IMR-90 (cell line): ENCODE measurements at regions not wholly inside any gene's neighbourhood (a gene's known extent, or its start where the extent isn't known, plus 50 kb on each side); places are given as distances from the start of the nearest gene placed in this dataset.
A peak's percentile ranks its signal among the peaks of the same experiment; 100 is the strongest.

Experiments
- ATAC-seq: fragments of 200-7000 bp; cut with Tn5 transposase; 2 replicates; pipeline ENCODE4 v1.9.1; 2020; ENCODE audit warnings: low read depth, mild to moderate bottlenecking, moderate library complexity
- BruUV-seq: library from RNA; stranded (reverse); fragments of 400-500 nt; replicated peaks from 2 replicates; lab custom pipeline; 2021; lab: Mats Ljungman, UMichigan
- CTCF ChIA-PET: fragments of 300-600 bp; formaldehyde crosslinking; extraction: SDS; loops from one replicate; lab custom pipeline; 2021; ENCODE audit warnings: antibody characterized with exemption; lab: Yijun Ruan, JAX
- POLR2A ChIA-PET: fragments of 300-600 bp; sonication (Branson Sonifier 250); formaldehyde crosslinking; loops from one replicate; lab custom pipeline; 2022; ENCODE audit warnings: antibody characterized with exemption; ENCODE audit not compliant: unreplicated experiment; lab: Charles Lee
- DNase-seq: peaks from one replicate; pipeline ENCODE4 v3.0.0; 2013
- H2AFZ ChIP-seq: replicated peaks from 2 replicates; pipeline ENCODE3; 2013; ENCODE audit warnings: low read length, mild to moderate bottlenecking; ENCODE audit not compliant: poor library complexity
- H2AK5ac ChIP-seq: 2 replicates; pipeline ENCODE4 v1.6.1; 2013; ENCODE audit warnings: low read depth, low read length, inconsistent platforms
- H2AK9ac ChIP-seq: replicated peaks from 2 replicates; pipeline ENCODE3; 2013; ENCODE audit warnings: mild to moderate bottlenecking, low read depth, low read length, moderate library complexity; ENCODE audit not compliant: poor library complexity
- H2BK120ac ChIP-seq: 2 replicates; pipeline ENCODE4 v1.6.1; 2013; ENCODE audit warnings: low read depth, low read length, inconsistent platforms
- H2BK15ac ChIP-seq: 3 replicates; pipeline ENCODE4 v1.6.1; 2013; ENCODE audit warnings: low read depth, low read length, inconsistent platforms
- H2BK20ac ChIP-seq: 2 replicates; pipeline ENCODE4 v1.6.1; 2013; ENCODE audit warnings: low read depth, mild to moderate bottlenecking, inconsistent platforms, low read length, moderate library complexity
- H2BK5ac ChIP-seq: 2 replicates; pipeline ENCODE4 v1.6.1; 2013; ENCODE audit warnings: mild to moderate bottlenecking, low read depth, low read length, inconsistent platforms; ENCODE audit not compliant: poor library complexity, severe bottlenecking
- H3K14ac ChIP-seq: replicated peaks from 2 replicates; pipeline ENCODE4 v1.6.1; 2013; ENCODE audit warnings: low read depth, low read length, inconsistent platforms
- H3K18ac ChIP-seq: 2 replicates; pipeline ENCODE4 v1.6.1; 2013; ENCODE audit warnings: low read depth, low read length, control low read depth
- H3K23ac ChIP-seq: 2 replicates; pipeline ENCODE4 v1.6.1; 2013; ENCODE audit warnings: low read depth, low read length, inconsistent platforms
- H3K27ac ChIP-seq: 2 replicates; pipeline ENCODE4 v1.5.1; 2013; ENCODE audit warnings: mild to moderate bottlenecking, control low read depth, low read length; ENCODE audit not compliant: insufficient read depth
- H3K27me3 ChIP-seq: 2 replicates; pipeline ENCODE4 v1.6.1; 2013; ENCODE audit warnings: low read length; ENCODE audit not compliant: control insufficient read depth, insufficient read depth
- H3K36me3 ChIP-seq: 2 replicates; pipeline ENCODE4 v1.6.1; 2013; ENCODE audit warnings: low read length, mixed read lengths; ENCODE audit not compliant: control insufficient read depth, insufficient read depth
- H3K4ac ChIP-seq: 2 replicates; pipeline ENCODE4 v1.6.1; 2013; ENCODE audit warnings: low read depth, low read length, inconsistent platforms
- H3K4me1 ChIP-seq: 2 replicates; pipeline ENCODE4 v1.6.1; 2013; ENCODE audit warnings: low read length, mixed read lengths; ENCODE audit not compliant: control insufficient read depth, insufficient read depth
- H3K4me2 ChIP-seq: 2 replicates; pipeline ENCODE4 v1.6.1; 2013; ENCODE audit warnings: low read depth, mild to moderate bottlenecking, control low read depth, low read length, moderate library complexity
- H3K4me3 ChIP-seq: 2 replicates; pipeline ENCODE4 v1.5.1; 2013; ENCODE audit warnings: low read depth, mild to moderate bottlenecking, control low read depth, low read length, moderate library complexity; ENCODE audit not compliant: insufficient read depth
- H3K56ac ChIP-seq: 2 replicates; pipeline ENCODE4 v1.6.1; 2013; ENCODE audit warnings: low read length, inconsistent platforms; ENCODE audit not compliant: insufficient read depth; ENCODE audit errors: extremely low read depth
- H3K79me1 ChIP-seq, 2 experiments: 2 replicates each; pipeline ENCODE4 v1.6.1; 2013; ENCODE audit warnings: low read length in 2 of 2, inconsistent platforms in 1 of 2, low read depth in 1 of 2
- H3K9ac ChIP-seq: 2 replicates; pipeline ENCODE4 v1.6.1; 2013; ENCODE audit warnings: low read depth, low read length, control low read depth
- H3K9me1 ChIP-seq: 2 replicates; pipeline ENCODE4 v1.6.1; 2013; ENCODE audit warnings: low read length, inconsistent platforms; ENCODE audit not compliant: insufficient read depth
- H3K9me3 ChIP-seq: 2 replicates; pipeline ENCODE4 v1.6.1; 2013; ENCODE audit warnings: low read length; ENCODE audit not compliant: control insufficient read depth, insufficient read depth
- H4K20me1 ChIP-seq: 2 replicates; pipeline ENCODE4 v1.6.1; 2013; ENCODE audit warnings: low read length, inconsistent platforms; ENCODE audit not compliant: insufficient read depth
- H4K5ac ChIP-seq: 2 replicates; pipeline ENCODE4 v1.6.1; 2013; ENCODE audit warnings: mild to moderate bottlenecking, low read depth, low read length, control low read depth
- H4K8ac ChIP-seq, 2 experiments: 2 replicates each; pipeline ENCODE4 v1.6.1; 2013; ENCODE audit warnings: low read depth in 2 of 2, low read length in 2 of 2, control low read depth in 1 of 2, inconsistent platforms in 1 of 2
- H4K91ac ChIP-seq: 2 replicates; pipeline ENCODE4 v1.6.1; 2013; ENCODE audit warnings: low read depth, low read length, inconsistent platforms; ENCODE audit not compliant: insufficient read depth
- BHLHE40 ChIP-seq: fragments of 150-350 bp; IDR thresholded peaks from 2 replicates; pipeline ENCODE4 v1.6.1; 2016; ENCODE audit warnings: mild to moderate bottlenecking, low read depth, low read length
- CEBPB ChIP-seq: IDR thresholded peaks from 2 replicates; pipeline ENCODE4 v1.6.1; 2012; ENCODE audit warnings: low read depth, low read length, improper control_type of control experiment
- CHD1 ChIP-seq: IDR thresholded peaks from 2 replicates; pipeline ENCODE4 v1.6.1; 2012; ENCODE audit warnings: low read depth, low read length, improper control_type of control experiment
- CTCF ChIP-seq: conservative IDR thresholded peaks from 2 replicates; pipeline ENCODE4 v1.5.1; 2012; ENCODE audit warnings: mild to moderate bottlenecking, low read depth, low read length, improper control_type of control experiment
- FOS ChIP-seq: fragments of 150-350 bp; IDR thresholded peaks from 2 replicates; pipeline ENCODE4 v1.6.1; 2016; ENCODE audit warnings: low read depth, low read length
- MXI1 ChIP-seq: IDR thresholded peaks from 2 replicates; pipeline ENCODE4 v1.6.1; 2012; ENCODE audit warnings: low read depth, mild to moderate bottlenecking, low read length, moderate library complexity, borderline replicate concordance
- RCOR1 ChIP-seq: IDR thresholded peaks from 2 replicates; pipeline ENCODE4 v1.6.1; 2012; ENCODE audit warnings: mild to moderate bottlenecking, low read length, improper control_type of control experiment; ENCODE audit not compliant: insufficient replicate concordance
- RFX5 ChIP-seq: IDR thresholded peaks from 2 replicates; pipeline ENCODE4 v1.8.0; 2012; ENCODE audit warnings: low read depth, mild to moderate bottlenecking, low read length, moderate library complexity
- SMC3 ChIP-seq: fragments of 150-350 bp; IDR thresholded peaks from 2 replicates; pipeline ENCODE4 v1.6.1; 2016; ENCODE audit warnings: low read depth, mild to moderate bottlenecking, antibody characterized with exemption, low read length, moderate library complexity
- USF2 ChIP-seq: fragments of 150-350 bp; IDR thresholded peaks from 2 replicates; pipeline ENCODE4 v1.6.1; 2017; ENCODE audit warnings: mild to moderate bottlenecking, antibody characterized with exemption, low read length, low read depth
- WGBS, 2 experiments: methylation state at CpG; one replicate each; pipeline versions ENCODE4 v1.1.5 to v1.1.7; 2013; ENCODE audit warnings: missing lambda C conversion rate in 2 of 2; ENCODE audit not compliant: insufficient read length in 1 of 2; ENCODE audit errors: extremely low coverage in 2 of 2; 5-methylcytosine and 5-hydroxymethylcytosine counted together
- dilution Hi-C: fragments of 300-500 bp; cut with HindIII; formaldehyde crosslinking; loops from one replicate; pipeline ENCODE4 v1.14.3; 2018; ENCODE audit warnings: low sequenced_read_pairs; ENCODE audit not compliant: unreplicated experiment
- in situ Hi-C: fragments of 300-500 bp; cut with MboI; formaldehyde crosslinking; loops from 3 replicates; pipeline ENCODE4 v1.14.3; 2019; ENCODE audit warnings: low sequenced_read_pairs, inconsistent platforms, mixed read lengths
- intact Hi-C: fragments of 100-400 bp; cut with micrococcal nuclease; formaldehyde crosslinking; loops from 2 replicates; pipeline ENCODE4 v1.10.0; 2022

- H3K9me1 ChIP-seq, result peaks cover 13% of the 10 kb centered on the region
- peak overlapping the region; percentile 40; the same call in 1 of the 2 replicates for H3K23ac ChIP-seq
- H2AK9ac ChIP-seq, result no peak overlapping the region
- H2AK5ac ChIP-seq, result peak overlapping the region; percentile 80; the same call in 1 of the 2 replicates
- H4K91ac ChIP-seq, result peak overlapping the region; percentile 27; the same call in 1 of the 2 replicates
- ChIA-PET CTCF (no interaction called here), POLR2A (no interaction called here)
- peak overlapping the region; percentile 62 for H2BK20ac ChIP-seq
- H3K14ac ChIP-seq, result peak overlapping the region; percentile 50
- BruUV-seq, result no TSS peak
- H3K4me3 ChIP-seq, result no peak overlapping the region
- intact Hi-C loops (no loop called here), in situ Hi-C loops (no loop called here), dilution Hi-C loops (no loop called here)
- H4K5ac ChIP-seq, result no peak overlapping the region
- no peak for ATAC-seq
- no peak overlapping the region for H3K9ac ChIP-seq
- TF ChIP-seq CTCF, result no peak
- no peak for TF ChIP-seq RFX5
- TF ChIP-seq CEBPB, result no peak
- TF ChIP-seq MXI1, result no peak
- no peak for TF ChIP-seq BHLHE40
- no peak for TF ChIP-seq FOS
- TF ChIP-seq CHD1, result no peak
- no peak for TF ChIP-seq USF2
- TF ChIP-seq SMC3, result no peak
- no peak for TF ChIP-seq RCOR1
- H3K18ac ChIP-seq, result peak overlapping the region; percentile 78
- H2AFZ ChIP-seq, result no peak overlapping the region
- H2BK120ac ChIP-seq, result peak overlapping the region; percentile 90
- no peaks in the 10 kb centered on the region for H3K9me3 ChIP-seq
- H3K4me2 ChIP-seq, result no peak overlapping the region
- H3K27ac ChIP-seq, result no peak overlapping the region
- H2BK5ac ChIP-seq, result peak overlapping the region; percentile 85
- peak overlapping the region; percentile 76; the same call in 1 of the 2 replicates for H3K56ac ChIP-seq
- H3K4me1 ChIP-seq, result peaks cover 27% of the 10 kb centered on the region
- DNase-seq, result no peak
- no peaks in the 10 kb centered on the region for H4K20me1 ChIP-seq
- no CpG with 5 or more reads among the region's 6 CpGs for WGBS, 2 experiments
- H3K27me3 ChIP-seq, result no peaks in the 10 kb centered on the region
- H3K4ac ChIP-seq, result peak overlapping the region; percentile 77
- peak overlapping the region; percentile 40; the same call in 2 of the 3 replicates for H2BK15ac ChIP-seq
- H4K8ac ChIP-seq, result peak overlapping the region in 1 of 2 experiments; percentile 24; a peak in 2 of 4 replicates
- no peaks in the 10 kb centered on the region for H3K36me3 ChIP-seq
- H3K79me1 ChIP-seq, result no peaks in the 10 kb centered on the region
These were observed 62.2 kb upstream of the BMP2 start for GRCh38 chr20:6705106-6705766.
